GM23338 (cell line): ENCODE measurements at regions not wholly inside any gene's neighbourhood (a gene's known extent, or its start where the extent isn't known, plus 50 kb on each side); places are given as distances from the start of the nearest gene placed in this dataset.

Source experiments
- ATAC-seq: fragments of 200-7000 bp; cut with Tn5 transposase; 3 replicates; pipeline ENCODE4 v1.9.1; 2020
- DNase-seq: peaks from one replicate; pipeline ENCODE4 v3.0.0-alpha.2; 2015; ENCODE audit warnings: low spot score
- H2AFZ ChIP-seq: fragments of 200-600 bp; sonication (generic); 2 replicates; pipeline ENCODE4 v1.8.0; 2016; ENCODE audit warnings: antibody characterized with exemption, mild to moderate bottlenecking, moderate library complexity
- H3F3A ChIP-seq: fragments of 200-600 bp; sonication (generic); replicated peaks from 2 replicates; pipeline ENCODE4 v1.8.0; 2017; ENCODE audit warnings: antibody characterized with exemption, mixed run types, low read depth
- H3K27ac ChIP-seq: fragments of 200-600 bp; sonication (generic); 2 replicates; pipeline ENCODE4 v1.6.1; 2016; ENCODE audit warnings: low read depth
- H3K27me3 ChIP-seq: fragments of 200-600 bp; sonication (generic); 2 replicates; pipeline ENCODE4 v1.8.0; 2016; ENCODE audit warnings: mild to moderate bottlenecking, mixed run types, moderate library complexity; ENCODE audit not compliant: insufficient read depth
- H3K36me3 ChIP-seq: fragments of 200-600 bp; sonication (generic); 2 replicates; pipeline ENCODE4 v1.8.0; 2016; ENCODE audit warnings: mild to moderate bottlenecking; ENCODE audit not compliant: insufficient read depth
- H3K4me1 ChIP-seq: fragments of 200-600 bp; sonication (generic); 2 replicates; pipeline ENCODE4 v1.8.0; 2016; ENCODE audit warnings: mild to moderate bottlenecking, moderate library complexity; ENCODE audit not compliant: insufficient read depth
- H3K4me2 ChIP-seq: fragments of 200-600 bp; sonication (generic); 2 replicates; pipeline ENCODE4 v1.7.1; 2017; ENCODE audit warnings: mixed run types
- H3K4me3 ChIP-seq: fragments of 200-600 bp; sonication (generic); 2 replicates; pipeline ENCODE4 v1.6.1; 2016; ENCODE audit warnings: mixed run types
- H3K79me2 ChIP-seq: fragments of 200-600 bp; sonication (generic); replicated peaks from 2 replicates; pipeline ENCODE4 v1.8.0; 2017; ENCODE audit warnings: mild to moderate bottlenecking; ENCODE audit not compliant: insufficient read depth
- H3K9me2 ChIP-seq: fragments of 200-600 bp; sonication (generic); 2 replicates; pipeline ENCODE4 v1.8.0; 2017; ENCODE audit not compliant: insufficient read depth
- H4K20me1 ChIP-seq: fragments of 200-600 bp; sonication (generic); replicated peaks from 2 replicates; pipeline ENCODE4 v1.8.0; 2017; ENCODE audit warnings: mild to moderate bottlenecking; ENCODE audit not compliant: insufficient read depth
- H3K27ac Mint-ChIP-seq: 2 replicates; pipeline ENCODE4 v1.8.0; 2020; ENCODE audit warnings: inconsistent platforms, mild to moderate bottlenecking, moderate library complexity, mixed read lengths
- H3K27me3 Mint-ChIP-seq: 3 replicates; pipeline ENCODE4 v1.8.0; 2022; ENCODE audit warnings: low read depth, mild to moderate bottlenecking, moderate library complexity, mixed read lengths, inconsistent platforms; ENCODE audit not compliant: insufficient read depth, poor library complexity
- H3K36me3 Mint-ChIP-seq: 3 replicates; pipeline ENCODE4 v1.8.0; 2021; ENCODE audit warnings: low read depth, mild to moderate bottlenecking, inconsistent platforms, moderate library complexity, mixed read lengths
- H3K4me1 Mint-ChIP-seq: 3 replicates; pipeline ENCODE4 v1.8.0; 2020; ENCODE audit warnings: mild to moderate bottlenecking, inconsistent platforms, mixed read lengths
- H3K4me3 Mint-ChIP-seq: 3 replicates; pipeline ENCODE4 v1.8.0; 2021; ENCODE audit warnings: moderate library complexity, mild to moderate bottlenecking, inconsistent platforms, mixed read lengths
- H3K9me3 Mint-ChIP-seq: 3 replicates; pipeline ENCODE4 v1.8.0; 2020; ENCODE audit warnings: moderate library complexity, mild to moderate bottlenecking, inconsistent platforms, mixed read lengths
- CREB1 ChIP-seq: fragments of 250-450 bp; sonication (Bioruptor Pico); IDR thresholded peaks from 2 replicates; pipeline ENCODE4 v1.5.0; 2020; ENCODE audit warnings: low read depth, mild to moderate bottlenecking, moderate library complexity
- CTCF ChIP-seq, 2 experiments: fragments of 200-600 bp in 1 of 2; sonication (generic) in 1 of 2; conservative IDR thresholded peaks; 2 replicates each; pipeline versions ENCODE4 v1.5.1 to v1.6.1; 2016 to 2017; ENCODE audit warnings: antibody characterized with exemption in 2 of 2, low read depth in 2 of 2, mild to moderate bottlenecking in 2 of 2, moderate library complexity in 1 of 2
- ETS1 ChIP-seq: IDR thresholded peaks from 2 replicates; pipeline ENCODE4 v1.6.1; 2016; ENCODE audit warnings: antibody characterized with exemption
- EZH2 ChIP-seq: fragments of 200-600 bp; sonication (generic); IDR thresholded peaks from one replicate; pipeline ENCODE4 v1.8.0; 2017; ENCODE audit warnings: antibody characterized with exemption, mild to moderate bottlenecking, low read depth; ENCODE audit not compliant: unreplicated experiment
- EZH2phosphoT487 ChIP-seq: fragments of 200-600 bp; sonication (generic); IDR thresholded peaks from one replicate; pipeline ENCODE4 v1.8.1; 2018; ENCODE audit warnings: antibody characterized with exemption; ENCODE audit not compliant: unreplicated experiment
- JUNB ChIP-seq: IDR thresholded peaks from one replicate; pipeline ENCODE4 v1.6.1; 2016; ENCODE audit warnings: antibody characterized with exemption; ENCODE audit not compliant: unreplicated experiment
- NANOG ChIP-seq: IDR thresholded peaks from 2 replicates; pipeline ENCODE4 v1.6.1; 2016; ENCODE audit warnings: antibody characterized with exemption, borderline replicate concordance
- POLR2AphosphoS5 ChIP-seq: IDR thresholded peaks from 2 replicates; pipeline ENCODE4 v1.6.1; 2016; ENCODE audit warnings: antibody characterized with exemption, low read depth
- REST ChIP-seq: IDR thresholded peaks from one replicate; pipeline ENCODE4 v1.6.1; 2018; ENCODE audit warnings: antibody characterized with exemption; ENCODE audit not compliant: unreplicated experiment
- STAT1 ChIP-seq: IDR thresholded peaks from one replicate; pipeline ENCODE4 v1.6.1; 2016; ENCODE audit warnings: antibody characterized with exemption; ENCODE audit not compliant: unreplicated experiment
- ZNF114 ChIP-seq: fragments of 250-450 bp; sonication (Bioruptor Pico); IDR thresholded peaks from 2 replicates; pipeline ENCODE4 v1.5.0; 2020; ENCODE audit warnings: mild to moderate bottlenecking, moderate library complexity
- ZNF331 ChIP-seq: fragments of 250-450 bp; sonication (Bioruptor Pico); IDR thresholded peaks from 2 replicates; pipeline ENCODE4 v1.5.0; 2020; ENCODE audit warnings: low read depth, mild to moderate bottlenecking, moderate library complexity
- ZNF462 ChIP-seq: fragments of 250-450 bp; sonication (Bioruptor Pico); IDR thresholded peaks from 2 replicates; pipeline ENCODE4 v1.5.0; 2020; ENCODE audit warnings: mild to moderate bottlenecking, moderate library complexity

- Histone ChIP-seq H2AFZ (no peak overlapping the region), H3K9me2 (peaks cover 6% of the 10 kb centered on the region; the same call in 1 of the 2 replicates), H4K20me1 (no peaks in the 10 kb centered on the region), H3K79me2 (no peaks in the 10 kb centered on the region), H3K27me3 (no peaks in the 10 kb centered on the region), H3F3A (no peaks in the 10 kb centered on the region), H3K4me2 (no peak overlapping the region), H3K36me3 (no peaks in the 10 kb centered on the region), H3K27ac (no peak overlapping the region), H3K4me3 (no peak overlapping the region), H3K4me1 (peaks cover 10% of the 10 kb centered on the region)
- DNase-seq = no peak
- Mint-ChIP-seq H3K27ac (no peak overlapping the region), H3K36me3 (no peaks in the 10 kb centered on the region), H3K4me1 (peaks cover 25% of the 10 kb centered on the region), H3K4me3 (no peak overlapping the region), H3K9me3 (no peaks in the 10 kb centered on the region), H3K27me3 (peaks cover 6% of the 10 kb centered on the region)
- no peak for ATAC-seq
- no peak for TF ChIP-seq STAT1
- TF ChIP-seq ZNF331 (CRISPR knock-in tag) = no peak
- TF ChIP-seq REST = no peak
- TF ChIP-seq ZNF114 = no peak
- no peak for TF ChIP-seq ETS1
- no peak for TF ChIP-seq POLR2AphosphoS5
- TF ChIP-seq CREB1 (CRISPR knock-in tag) = no peak
- TF ChIP-seq EZH2 = no peak
- TF ChIP-seq CTCF (conservative IDR thresholded peaks at IDR 0.05; ENCODE audit: low read depth in 2 of 2) = no peak
- no peak for TF ChIP-seq EZH2phosphoT487
- TF ChIP-seq JUNB = no peak
- TF ChIP-seq NANOG = no peak
- no peak for TF ChIP-seq ZNF462
These were observed 182.2 kb downstream of the BCL11A start for GRCh38 chr2:60371219-60371618.
